ENCODE measurements at regions not wholly inside any gene's neighbourhood (a gene's known extent, or its start where the extent isn't known, plus 50 kb on each side); places are given as distances from the start of the nearest gene placed in this dataset.

GRCh38 chr10:78584681-78585080 is 484.1 kb upstream of the ZMIZ1 start:
- no peak overlapping the region for H3K4me3 ChIP-seq (replicated peaks in 1 of 3)
- no peaks in the 10 kb centered on the region for H3K36me3 ChIP-seq
- H3K9me3 ChIP-seq: no peaks in the 10 kb centered on the region
- no peak for DNase-seq
- peaks cover 2 to 13% of the 10 kb centered on the region in 2 donors for H3K4me1 ChIP-seq
- no peak overlapping the region for H3K27ac ChIP-seq
- WGBS, 2 donors: 80 to 86% methylated on average over 7 of the region's 7 CpGs
- intact Hi-C loops (cut with DNase I): no loop called here
- TF ChIP-seq, protein P1, sequence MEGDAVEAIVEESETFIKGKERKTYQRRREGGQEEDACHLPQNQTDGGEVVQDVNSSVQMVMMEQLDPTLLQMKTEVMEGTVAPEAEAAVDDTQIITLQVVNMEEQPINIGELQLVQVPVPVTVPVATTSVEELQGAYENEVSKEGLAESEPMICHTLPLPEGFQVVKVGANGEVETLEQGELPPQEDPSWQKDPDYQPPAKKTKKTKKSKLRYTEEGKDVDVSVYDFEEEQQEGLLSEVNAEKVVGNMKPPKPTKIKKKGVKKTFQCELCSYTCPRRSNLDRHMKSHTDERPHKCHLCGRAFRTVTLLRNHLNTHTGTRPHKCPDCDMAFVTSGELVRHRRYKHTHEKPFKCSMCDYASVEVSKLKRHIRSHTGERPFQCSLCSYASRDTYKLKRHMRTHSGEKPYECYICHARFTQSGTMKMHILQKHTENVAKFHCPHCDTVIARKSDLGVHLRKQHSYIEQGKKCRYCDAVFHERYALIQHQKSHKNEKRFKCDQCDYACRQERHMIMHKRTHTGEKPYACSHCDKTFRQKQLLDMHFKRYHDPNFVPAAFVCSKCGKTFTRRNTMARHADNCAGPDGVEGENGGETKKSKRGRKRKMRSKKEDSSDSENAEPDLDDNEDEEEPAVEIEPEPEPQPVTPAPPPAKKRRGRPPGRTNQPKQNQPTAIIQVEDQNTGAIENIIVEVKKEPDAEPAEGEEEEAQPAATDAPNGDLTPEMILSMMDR (IDR thresholded peaks at IDR 0.05): no peak
- no peak for TF ChIP-seq POLR2A (IDR thresholded peaks at IDR 0.05)
- H3K27me3 ChIP-seq: no peaks in the 10 kb centered on the region

DNA sequence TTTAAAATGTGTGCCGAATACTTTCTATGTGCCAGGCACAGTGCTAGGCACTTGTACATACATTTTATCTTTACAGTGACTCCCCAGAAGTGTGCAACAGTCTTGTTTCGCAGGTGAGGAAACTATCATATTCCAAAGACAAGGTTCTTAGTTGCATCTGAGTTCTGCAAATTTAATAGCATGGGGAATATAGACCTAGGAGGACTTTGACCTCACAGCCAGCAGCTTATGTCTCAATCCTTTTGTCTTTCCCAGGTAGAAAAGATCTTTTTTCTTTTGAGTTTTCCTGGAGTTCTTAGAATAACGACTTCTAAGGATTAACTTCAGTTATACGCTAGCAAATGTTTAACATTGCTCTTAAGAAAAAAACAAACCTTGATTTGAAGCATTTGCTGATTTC is 482.8 kb upstream of the ZMIZ1 start:
- no peak overlapping the region for H3K27ac ChIP-seq
- no peak for DNase-seq
- H3K4me1 ChIP-seq: peaks cover 0 to 5% of the 10 kb centered on the region in 2 donors
- no peaks in the 10 kb centered on the region for H3K36me3 ChIP-seq
- WGBS, 2 donors: 92 to 96% methylated on average over 4 of the region's 4 CpGs
- no peaks in the 10 kb centered on the region for H3K9me3 ChIP-seq
- H3K4me3 ChIP-seq (replicated peaks in 1 of 3): no peak overlapping the region
- TF ChIP-seq POLR2A (IDR thresholded peaks at IDR 0.05): no peak
- TF ChIP-seq, protein P1 (IDR thresholded peaks at IDR 0.05): no peak
- intact Hi-C loops (cut with DNase I): no loop called here
- no peaks in the 10 kb centered on the region for H3K27me3 ChIP-seq

DNA sequence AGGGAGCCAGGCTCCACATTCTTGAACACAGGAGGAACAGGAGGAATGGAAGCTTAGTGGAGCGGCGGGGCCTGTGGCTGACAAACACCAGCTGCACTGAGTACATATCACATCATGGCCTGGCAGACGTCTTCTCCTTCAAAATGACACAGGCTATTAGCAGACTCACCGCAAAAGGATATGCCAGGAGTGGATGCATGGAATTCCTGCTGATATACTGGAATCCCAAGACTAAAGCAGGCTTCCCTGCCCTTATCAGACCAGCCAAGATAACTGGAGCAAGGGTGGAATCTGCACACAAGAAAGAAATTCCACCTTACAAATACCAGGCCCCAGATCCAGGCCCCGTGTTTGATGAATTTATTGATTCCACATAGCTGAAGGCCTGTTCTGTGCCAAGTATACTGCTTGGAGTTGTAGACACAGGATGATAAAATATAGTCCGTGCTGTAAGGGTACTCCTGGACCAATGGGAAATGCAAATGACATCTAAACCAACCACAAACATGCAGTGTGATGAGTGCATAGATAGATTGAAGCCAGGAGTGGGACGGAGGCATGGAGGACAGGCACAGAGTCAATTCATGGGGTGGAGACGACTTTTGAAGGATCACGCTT is 480.5 kb upstream of the ZMIZ1 start:
- H3K27ac ChIP-seq: no peak overlapping the region
- intact Hi-C loops (cut with DNase I): no loop called here
- WGBS, 2 donors: 71 to 76% methylated on average over 9 of the region's 9 CpGs

GRCh38 chr10:78589687-78590086 is 479.1 kb upstream of the ZMIZ1 start:
- WGBS, 2 donors: 87 to 92% methylated on average over 3 of the region's 3 CpGs
- intact Hi-C loops (cut with DNase I): no loop called here
- Histone ChIP-seq H3K27me3 (no peaks in the 10 kb centered on the region), H3K36me3 (no peaks in the 10 kb centered on the region), H3K4me1 (peaks cover 0 to 5% of the 10 kb centered on the region in 2 donors), H3K4me3 (replicated peaks in 1 of 3) (no peak overlapping the region), H3K9me3 (no peaks in the 10 kb centered on the region), H3K27ac (no peak overlapping the region)
- no peak for DNase-seq
- no peak for TF ChIP-seq POLR2A (IDR thresholded peaks at IDR 0.05)
- TF ChIP-seq, protein P1 (IDR thresholded peaks at IDR 0.05): no peak

More for the DNA sequence above, 480.5 kb upstream of the ZMIZ1 start:
- Histone ChIP-seq H3K36me3 (no peaks in the 10 kb centered on the region), H3K27me3 (no peaks in the 10 kb centered on the region), H3K9me3 (no peaks in the 10 kb centered on the region), H3K4me3 (replicated peaks in 1 of 3) (no peak overlapping the region), H3K4me1 (peaks cover 0 to 5% of the 10 kb centered on the region in 2 donors)
- TF ChIP-seq POLR2A (IDR thresholded peaks at IDR 0.05): no peak
- TF ChIP-seq, protein P1 (IDR thresholded peaks at IDR 0.05): no peak
- DNase-seq: no peak

GRCh38 chr10:78591066-78591465 is 477.7 kb upstream of the ZMIZ1 start:
- no peak overlapping the region for H3K4me3 ChIP-seq (replicated peaks in 1 of 3)
- 93 to 99% methylated on average over 2 of the region's 2 CpGs for WGBS, 2 donors
- no peaks in the 10 kb centered on the region for H3K9me3 ChIP-seq
- H3K27me3 ChIP-seq: no peaks in the 10 kb centered on the region
- DNase-seq: no peak
- no peak overlapping the region for H3K27ac ChIP-seq
- TF ChIP-seq, protein P1 (IDR thresholded peaks at IDR 0.05): no peak
- TF ChIP-seq POLR2A (IDR thresholded peaks at IDR 0.05): no peak
- intact Hi-C loops (cut with DNase I): no loop called here
- H3K36me3 ChIP-seq: no peaks in the 10 kb centered on the region
- H3K4me1 ChIP-seq: peaks cover 0 to 5% of the 10 kb centered on the region in 2 donors

All from thyroid gland (tissue), 4 donors.